NCI-H2081 treated with DMSO at 0.1 percent for 48 hours (cell line): ENCODE measurements at regions not wholly inside any gene's neighbourhood (a gene's known extent, or its start where the extent isn't known, plus 50 kb on each side); places are given as distances from the start of the nearest gene placed in this dataset.
"Not testable (repeated sequence)": the region's sequence is repeated elsewhere in the genome, so short reads cannot be mapped to it uniquely, and the experiment has no call there.

Experiments used
- DNase-seq: peaks from one replicate; lab custom pipeline; 2025; lab: John Stamatoyannopoulos, UW

- no peak for DNase-seq
These were observed 1565.9 kb upstream of the WWC1 start for GRCh38 chr5:166725593-166725992.

- no peak for DNase-seq
These were observed 1565.0 kb upstream of the WWC1 start for GRCh38 chr5:166726406-166726805.

DNA sequence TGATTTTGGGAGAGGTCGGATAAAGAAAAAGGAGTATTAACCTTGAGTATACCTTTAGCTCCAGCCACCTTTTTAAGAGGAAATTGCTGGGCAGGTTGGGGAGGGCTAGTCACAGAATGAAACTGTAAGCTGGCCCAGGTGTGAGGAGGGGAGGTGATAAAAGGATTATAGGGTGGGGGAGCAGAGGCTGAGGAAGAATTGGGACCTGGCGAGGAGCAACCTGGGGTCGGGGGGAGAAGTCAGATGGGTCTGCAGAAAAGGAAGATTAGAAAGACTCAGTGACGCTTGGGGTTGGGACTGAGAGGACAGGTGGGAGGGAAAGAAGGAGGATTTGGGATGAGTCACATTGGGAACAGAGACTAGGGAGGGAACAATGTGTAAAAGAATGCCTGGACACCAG, 1548.5 kb upstream of the WWC1 start:
- not testable (repeated sequence) for DNase-seq

- DNase-seq, result no peak
These were observed 1544.9 kb upstream of the WWC1 start for GRCh38 chr5:166746506-166746905.

GRCh38 chr5:166750376-166750775, 1541.1 kb upstream of the WWC1 start:
- DNase-seq, result no peak

GRCh38 chr5:166758151-166758550, 1533.3 kb upstream of the WWC1 start:
- DNase-seq, result no peak

- DNase-seq, result no peak
These were observed 1523.6 kb upstream of the WWC1 start for GRCh38 chr5:166767858-166768257.

GRCh38 chr5:166768536-166768935, 1522.9 kb upstream of the WWC1 start:
- no peak for DNase-seq

- no peak for DNase-seq
These were observed 1518.7 kb upstream of the WWC1 start for GRCh38 chr5:166772770-166773169.

DNA sequence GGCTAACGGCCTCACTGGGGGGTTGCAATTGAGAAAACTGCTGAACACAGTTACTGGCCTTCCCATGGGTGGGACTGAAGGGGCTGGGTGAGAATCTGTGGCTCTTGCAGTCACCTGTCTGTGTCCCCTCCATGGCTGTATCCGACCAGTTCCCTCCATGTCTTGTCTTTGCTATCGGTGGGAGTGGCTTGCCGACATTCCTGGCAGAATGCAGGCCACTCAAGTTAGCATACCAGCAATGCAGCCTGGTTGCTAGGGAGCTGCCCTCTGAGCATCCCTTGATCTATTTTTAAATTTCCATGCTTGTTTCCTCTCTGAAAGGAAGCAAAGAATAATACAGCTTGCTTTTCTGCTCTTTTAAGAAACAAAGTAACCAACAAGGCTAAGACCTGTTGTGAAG, 1509.7 kb upstream of the WWC1 start:
- DNase-seq, result no peak

- DNase-seq, result no peak
These were observed 1506.8 kb upstream of the WWC1 start for GRCh38 chr5:166784545-166785078.

GRCh38 chr5:166786178-166786577, 1505.3 kb upstream of the WWC1 start:
- no peak for DNase-seq

GRCh38 chr5:166786889-166787288, 1504.6 kb upstream of the WWC1 start:
- DNase-seq, result no peak

- no peak for DNase-seq
These were observed 1503.4 kb upstream of the WWC1 start for GRCh38 chr5:166788050-166788449.

GRCh38 chr5:166795756-166796155, 1495.7 kb upstream of the WWC1 start:
- no peak for DNase-seq

GRCh38 chr5:166803058-166803457, 1488.4 kb upstream of the WWC1 start:
- no peak for DNase-seq

- not testable (repeated sequence) for DNase-seq
These were observed 1487.2 kb upstream of the WWC1 start for GRCh38 chr5:166804223-166804622.

- DNase-seq, result not testable (repeated sequence)
These were observed 1486.8 kb upstream of the WWC1 start for GRCh38 chr5:166804693-166805092.

DNA sequence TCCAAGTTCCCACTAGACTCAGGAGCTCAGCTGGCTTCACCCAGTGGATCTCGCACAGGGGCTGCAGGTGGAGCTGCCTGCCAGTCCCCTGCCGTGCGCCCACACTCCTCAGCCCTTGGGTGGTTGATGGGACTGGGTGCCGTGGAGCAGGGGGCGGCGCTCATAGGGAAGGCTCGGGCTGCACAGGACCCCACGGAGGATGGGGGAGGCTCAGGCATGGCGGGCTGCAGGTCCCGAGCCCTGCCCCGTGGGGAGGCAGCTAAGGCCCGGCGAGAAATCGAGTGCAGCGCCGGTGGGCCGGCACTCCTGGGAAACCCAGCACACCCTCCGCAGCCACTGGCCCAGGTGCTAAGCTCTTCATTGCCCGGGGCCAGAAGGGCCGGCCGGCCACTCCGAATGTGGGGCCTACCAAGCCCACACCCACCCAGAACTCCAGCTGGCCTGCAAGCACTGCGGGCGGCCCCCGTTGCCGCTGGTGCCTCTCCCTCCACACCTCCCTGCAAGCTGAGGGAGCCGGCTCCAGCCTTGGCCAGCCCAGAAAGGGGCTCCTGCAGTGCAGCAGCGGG, 1481.3 kb upstream of the WWC1 start:
- DNase-seq, result not testable (repeated sequence)

- DNase-seq, result no peak
These were observed 1480.7 kb upstream of the WWC1 start for GRCh38 chr5:166810721-166811120.

- DNase-seq, result no peak
These were observed 1468.1 kb upstream of the WWC1 start for GRCh38 chr5:166823360-166823759.

DNA sequence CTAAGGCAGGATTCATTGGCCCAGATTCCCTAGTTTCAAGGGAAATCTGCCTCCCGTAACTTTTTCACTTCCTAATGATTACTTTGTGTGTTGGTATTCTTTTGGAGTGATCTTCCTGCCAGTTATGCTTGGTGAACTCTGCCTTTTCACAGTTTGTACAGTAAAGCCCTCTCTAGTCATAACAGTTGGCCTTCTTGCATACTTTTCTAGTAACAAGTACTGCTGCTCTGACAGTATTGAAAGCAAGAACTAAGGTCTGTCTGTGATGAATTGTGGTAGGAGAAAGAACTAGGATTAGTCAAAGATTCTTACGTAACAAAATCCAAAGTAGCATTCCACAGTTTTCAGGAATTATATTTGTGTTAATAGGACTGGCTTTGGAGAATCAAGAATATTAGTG, 1457.2 kb upstream of the WWC1 start:
- no peak for DNase-seq

DNA sequence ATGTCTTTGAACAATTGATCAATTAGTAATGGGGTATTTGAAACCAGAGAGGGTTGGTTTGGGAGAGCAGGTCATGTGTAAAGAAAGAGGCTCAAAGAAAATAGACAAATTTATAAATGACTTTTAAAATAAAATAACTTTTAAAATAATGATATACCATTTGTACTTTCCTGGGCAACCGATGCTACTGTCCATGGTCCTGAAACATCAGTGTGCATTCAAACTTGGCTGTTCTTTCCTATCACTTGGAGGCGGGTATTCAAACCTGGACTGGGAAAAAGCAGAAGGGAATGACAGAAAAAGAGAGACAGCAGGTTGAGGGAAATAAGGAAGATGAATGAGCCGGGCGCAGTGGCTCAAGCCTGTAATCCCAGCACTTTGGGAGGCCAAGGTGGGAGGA, 1446.4 kb upstream of the WWC1 start:
- no peak for DNase-seq

DNA sequence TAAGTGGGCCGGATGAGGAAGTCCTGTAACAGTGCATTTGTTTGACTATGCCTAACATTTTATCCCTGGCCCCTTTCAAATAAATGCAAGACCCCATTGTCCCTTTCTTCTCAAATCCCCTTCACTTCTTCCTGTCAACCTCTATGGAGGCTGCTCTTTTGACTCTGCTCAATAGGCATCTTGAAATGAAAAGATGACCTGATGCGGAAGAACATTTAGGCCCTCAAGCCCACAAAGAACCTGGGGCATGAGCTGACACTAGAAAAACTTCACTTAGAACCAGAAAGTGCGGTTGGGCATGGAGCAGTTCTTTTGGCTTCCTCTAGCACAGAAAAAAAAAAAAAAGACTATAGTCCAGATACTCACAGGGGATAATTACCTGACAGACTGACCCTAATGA, 1434.7 kb upstream of the WWC1 start:
- no peak for DNase-seq
